ENCODE measurements at regions not wholly inside any gene's neighbourhood (a gene's known extent, or its start where the extent isn't known, plus 50 kb on each side); places are given as distances from the start of the nearest gene placed in this dataset.

DNA sequence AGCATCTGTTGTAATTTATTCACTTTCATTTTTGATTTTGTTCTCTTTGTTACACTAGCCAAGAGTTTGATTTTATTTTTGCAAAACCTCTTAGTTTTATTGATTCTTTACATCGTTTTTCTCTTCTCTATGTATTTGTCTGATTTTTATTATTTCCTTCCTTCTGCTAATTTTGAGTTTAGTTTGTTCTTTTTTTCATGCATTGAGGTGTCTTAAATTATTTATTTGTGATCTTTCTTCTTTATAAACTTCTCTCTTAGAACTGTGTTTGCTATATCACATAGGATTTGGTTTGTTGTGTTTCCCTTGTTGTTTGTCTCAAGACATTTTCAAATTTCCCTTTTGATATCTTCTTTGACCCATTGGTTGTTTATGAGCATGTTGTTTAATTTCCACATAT lies 51.7 kb upstream of the NFKBIA start:
- in situ Hi-C loops (cut with HindIII; ENCODE audit: low sequenced_read_pairs), result no loop called here
- TF ChIP-seq, protein P1, sequence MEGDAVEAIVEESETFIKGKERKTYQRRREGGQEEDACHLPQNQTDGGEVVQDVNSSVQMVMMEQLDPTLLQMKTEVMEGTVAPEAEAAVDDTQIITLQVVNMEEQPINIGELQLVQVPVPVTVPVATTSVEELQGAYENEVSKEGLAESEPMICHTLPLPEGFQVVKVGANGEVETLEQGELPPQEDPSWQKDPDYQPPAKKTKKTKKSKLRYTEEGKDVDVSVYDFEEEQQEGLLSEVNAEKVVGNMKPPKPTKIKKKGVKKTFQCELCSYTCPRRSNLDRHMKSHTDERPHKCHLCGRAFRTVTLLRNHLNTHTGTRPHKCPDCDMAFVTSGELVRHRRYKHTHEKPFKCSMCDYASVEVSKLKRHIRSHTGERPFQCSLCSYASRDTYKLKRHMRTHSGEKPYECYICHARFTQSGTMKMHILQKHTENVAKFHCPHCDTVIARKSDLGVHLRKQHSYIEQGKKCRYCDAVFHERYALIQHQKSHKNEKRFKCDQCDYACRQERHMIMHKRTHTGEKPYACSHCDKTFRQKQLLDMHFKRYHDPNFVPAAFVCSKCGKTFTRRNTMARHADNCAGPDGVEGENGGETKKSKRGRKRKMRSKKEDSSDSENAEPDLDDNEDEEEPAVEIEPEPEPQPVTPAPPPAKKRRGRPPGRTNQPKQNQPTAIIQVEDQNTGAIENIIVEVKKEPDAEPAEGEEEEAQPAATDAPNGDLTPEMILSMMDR (IDR thresholded peaks at IDR 0.05; ENCODE audit: low read depth, low read length, missing control alignments), result no peak
- no peak for DNase-seq (ENCODE audit: low read depth)
- no peak overlapping the region for H3K4me3 ChIP-seq (ENCODE audit: low read depth, low read length)

DNA sequence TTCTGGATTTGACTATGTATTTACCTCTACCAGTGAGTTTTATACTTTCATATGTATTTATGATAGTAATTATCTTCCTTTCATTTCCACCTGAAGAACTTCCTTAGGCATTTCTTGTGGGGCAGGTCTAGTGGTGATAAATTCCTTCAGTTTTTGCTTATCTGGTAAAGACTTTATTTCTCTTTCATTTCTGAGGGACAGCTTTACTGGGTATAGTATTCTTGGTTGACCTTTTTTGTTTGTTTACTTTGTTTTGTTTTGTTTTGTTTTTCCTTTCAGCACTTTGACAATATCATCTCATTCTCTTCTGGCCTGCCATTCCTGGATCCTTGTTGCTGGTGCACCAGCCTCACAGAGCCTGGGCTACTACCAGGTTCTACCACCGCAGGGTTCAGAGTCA lies 53.9 kb upstream of the NFKBIA start:
- TF ChIP-seq, protein P1 (IDR thresholded peaks at IDR 0.05; ENCODE audit: low read depth, low read length, missing control alignments), result no peak
- DNase-seq (ENCODE audit: low read depth), result no peak
- in situ Hi-C loops (cut with HindIII; ENCODE audit: low sequenced_read_pairs), result no loop called here
- H3K4me3 ChIP-seq (ENCODE audit: low read depth, low read length), result no peak overlapping the region

DNA sequence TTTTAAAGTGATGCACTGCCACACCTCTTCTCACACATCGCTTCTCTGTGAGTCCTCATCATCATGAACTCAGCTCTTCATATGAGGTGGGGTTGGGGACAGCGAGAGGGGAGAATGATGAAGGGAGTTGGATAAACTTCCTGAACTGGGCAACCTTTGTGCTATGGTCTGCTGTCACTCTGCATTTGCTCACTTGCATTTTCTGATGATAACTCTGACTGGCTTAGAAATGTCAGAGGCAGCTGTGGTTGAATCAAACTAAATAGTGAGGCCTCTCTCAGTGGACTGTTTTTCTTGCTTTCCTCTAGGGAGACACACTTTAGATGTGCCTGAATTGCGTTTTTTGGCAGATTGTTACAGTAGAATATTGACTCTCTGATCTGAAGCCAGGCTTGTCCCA lies 55.2 kb upstream of the NFKBIA start:
- DNase-seq (ENCODE audit: low read depth), result no peak
- in situ Hi-C loops (cut with HindIII; ENCODE audit: low sequenced_read_pairs), result no loop called here
- TF ChIP-seq, protein P1 (IDR thresholded peaks at IDR 0.05; ENCODE audit: low read depth, low read length, missing control alignments), result no peak
- H3K4me3 ChIP-seq (ENCODE audit: low read depth, low read length), result no peak overlapping the region

DNA sequence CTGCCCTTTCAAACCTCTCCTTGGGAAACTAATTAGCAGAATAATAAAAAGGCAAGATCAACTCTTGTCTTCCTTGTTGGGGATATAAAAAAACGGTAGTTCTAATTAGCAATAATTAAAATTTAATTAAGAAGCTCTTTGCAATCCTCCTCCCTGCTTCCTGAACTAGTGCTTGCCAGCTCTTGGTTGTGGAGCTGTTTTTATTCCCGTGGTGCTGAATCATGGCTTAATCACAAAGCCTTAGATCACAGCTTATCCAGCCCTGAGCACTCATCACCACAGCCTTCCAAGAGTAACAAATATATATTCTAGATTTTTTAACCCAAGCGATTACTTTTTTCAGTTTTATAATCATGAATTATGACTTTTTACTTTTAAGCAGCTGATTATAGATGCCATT lies 63.2 kb upstream of the INSM2 start:
- DNase-seq (ENCODE audit: low read depth), result peak; percentile 4
- TF ChIP-seq, protein P1 (IDR thresholded peaks at IDR 0.05; ENCODE audit: low read depth, low read length, missing control alignments), result no peak
- H3K4me3 ChIP-seq (ENCODE audit: low read depth, low read length), result no peak overlapping the region
- in situ Hi-C loops (cut with HindIII; ENCODE audit: low sequenced_read_pairs), result no loop called here

DNA sequence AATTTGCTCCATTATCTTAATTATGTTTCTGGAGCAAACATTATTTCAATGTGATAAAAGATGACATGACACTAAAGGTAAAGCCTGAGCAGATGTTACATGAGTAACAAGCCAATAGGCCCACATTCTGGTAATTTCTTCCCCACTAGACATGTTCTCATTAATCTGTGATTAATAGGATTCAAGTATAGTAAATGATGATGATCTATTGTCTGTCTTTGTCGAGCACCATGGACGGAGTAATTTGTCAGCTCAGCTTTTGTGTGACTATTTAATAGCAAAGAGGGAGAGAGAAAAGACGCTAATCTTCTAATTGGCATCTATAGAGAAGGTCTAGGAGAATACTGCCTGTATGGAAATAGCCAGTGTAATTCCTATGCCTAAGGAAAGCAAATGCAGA lies 62.2 kb upstream of the INSM2 start:
- TF ChIP-seq, protein P1 (IDR thresholded peaks at IDR 0.05; ENCODE audit: low read depth, low read length, missing control alignments), result no peak
- in situ Hi-C loops (cut with HindIII; ENCODE audit: low sequenced_read_pairs), result no loop called here
- DNase-seq (ENCODE audit: low read depth), result no peak

DNA sequence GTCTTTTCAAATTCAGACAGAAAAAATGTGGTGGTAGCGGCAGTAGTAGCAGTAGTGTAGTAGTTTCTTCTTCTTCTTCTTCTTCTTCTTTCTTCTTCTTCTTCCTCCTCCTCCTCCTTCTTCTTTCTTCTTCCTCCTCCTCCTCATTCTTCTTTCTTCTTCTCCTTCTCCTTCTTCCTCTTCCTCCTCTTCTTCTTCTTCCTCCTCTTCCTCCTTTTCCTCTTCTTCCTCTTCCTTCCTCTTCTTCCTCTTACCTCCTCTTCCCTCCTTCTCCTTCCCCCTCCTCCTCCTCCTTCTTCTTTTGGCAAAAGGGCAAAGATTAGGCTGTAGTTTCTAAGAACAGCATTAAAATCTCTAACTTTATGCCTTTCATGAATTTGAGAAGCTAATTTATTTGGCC lies 59.6 kb upstream of the INSM2 start:
- in situ Hi-C loops (cut with HindIII; ENCODE audit: low sequenced_read_pairs), result no loop called here
- no peak overlapping the region for H3K4me3 ChIP-seq (ENCODE audit: low read depth, low read length)
- TF ChIP-seq, protein P1 (IDR thresholded peaks at IDR 0.05; ENCODE audit: low read depth, low read length, missing control alignments), result no peak
- no peak for DNase-seq (ENCODE audit: low read depth)

More for the DNA sequence above, 62.2 kb upstream of the INSM2 start:
- H3K4me3 ChIP-seq (ENCODE audit: low read depth, low read length), result no peak overlapping the region

Measured in astrocyte of the cerebellum (primary cell).